CD4-positive, CD25-positive, alpha-beta regulatory T cell (primary cell): ENCODE measurements at regions not wholly inside any gene's neighbourhood (a gene's known extent, or its start where the extent isn't known, plus 50 kb on each side); places are given as distances from the start of the nearest gene placed in this dataset.
A peak's percentile ranks its signal among the peaks of the same experiment; 100 is the strongest.

ENCODE experiments used
- ATAC-seq, 2 donors: fragments of 150-1000 bp; cut with Tn5 transposase; one replicate each; pipeline ENCODE4 v1.10.0; 2021; ENCODE audit warnings: low read depth in 2 of 2, moderate number of reproducible peaks in 2 of 2, moderate library complexity in 1 of 2
- DNase-seq, 3 donors: peaks; one replicate each; pipeline versions ENCODE4 v3.0.0 to v3.0.0-alpha.2; 2012 to 2022; ENCODE audit warnings: mixed read lengths in 1 of 3
- H3K27ac ChIP-seq: one replicate; pipeline ENCODE4 v1.7.0; 2013; ENCODE audit warnings: mild to moderate bottlenecking, low read length; ENCODE audit not compliant: insufficient read depth, poor library complexity, severe bottlenecking
- H3K27me3 ChIP-seq: one replicate; pipeline ENCODE4 v1.7.0; 2013; ENCODE audit warnings: low read length; ENCODE audit not compliant: control insufficient read depth, insufficient read depth
- H3K36me3 ChIP-seq: one replicate; pipeline ENCODE4 v1.7.0; 2013; ENCODE audit warnings: mild to moderate bottlenecking, low read length, moderate library complexity; ENCODE audit not compliant: control insufficient read depth, insufficient read depth
- H3K4me1 ChIP-seq: 2 replicates; pipeline ENCODE4 v1.7.0; 2013; ENCODE audit warnings: mild to moderate bottlenecking, low read length; ENCODE audit not compliant: insufficient read depth, control insufficient read depth, poor library complexity, severe bottlenecking
- H3K4me3 ChIP-seq: one replicate; pipeline ENCODE4 v1.7.0; 2013; ENCODE audit warnings: low read depth, mild to moderate bottlenecking, low read length, moderate library complexity
- H3K9me3 ChIP-seq, 2 experiments: 1 replicate in 1 of 2; 2 replicates in 1 of 2; pipeline ENCODE4 v1.7.0; 2013; ENCODE audit warnings: low read length in 2 of 2, mild to moderate bottlenecking in 1 of 2, moderate library complexity in 1 of 2; ENCODE audit not compliant: control insufficient read depth in 2 of 2
- H3K27ac Mint-ChIP-seq, 3 donors: one replicate each; pipeline ENCODE4 v1.8.0; 2020 to 2022; ENCODE audit warnings: mild to moderate bottlenecking in 3 of 3, mixed read lengths in 3 of 3, moderate library complexity in 2 of 3
- H3K27me3 Mint-ChIP-seq: one replicate; pipeline ENCODE4 v1.8.0; 2022; ENCODE audit warnings: mild to moderate bottlenecking, mixed read lengths
- H3K36me3 Mint-ChIP-seq: one replicate; pipeline ENCODE4 v1.8.0; 2020; ENCODE audit warnings: mixed read lengths
- H3K4me1 Mint-ChIP-seq, 4 donors: one replicate each; pipeline ENCODE4 v1.8.0; 2020 to 2022; ENCODE audit warnings: mixed read lengths in 4 of 4, mild to moderate bottlenecking in 1 of 4
- H3K4me3 Mint-ChIP-seq, 4 donors: one replicate each; pipeline ENCODE4 v1.8.0; 2020 to 2022; ENCODE audit warnings: mild to moderate bottlenecking in 4 of 4, mixed read lengths in 4 of 4, moderate library complexity in 3 of 4
- H3K9me3 Mint-ChIP-seq, 7 donors: one replicate each; pipeline ENCODE4 v1.8.0; 2020 to 2022; ENCODE audit warnings: mixed read lengths in 7 of 7, mild to moderate bottlenecking in 3 of 7, moderate library complexity in 2 of 7

- ATAC-seq (no peak), DNase-seq (no peak)
- H3K9me3 Mint-ChIP-seq: peaks cover 0 to 1% (median 0%) of the 10 kb centered on the region in 7 donors
- Histone ChIP-seq H3K27ac (no peak overlapping the region), H3K27me3 (peaks cover 7% of the 10 kb centered on the region), H3K4me1 (no peaks in the 10 kb centered on the region), H3K4me3 (no peak overlapping the region), H3K9me3 (no peaks in the 10 kb centered on the region), H3K36me3 (no peaks in the 10 kb centered on the region)
- H3K36me3 Mint-ChIP-seq: no peaks in the 10 kb centered on the region
- peaks cover 19% of the 10 kb centered on the region for H3K27me3 Mint-ChIP-seq
- no peak overlapping the region for H3K27ac Mint-ChIP-seq
- H3K4me3 Mint-ChIP-seq: no peak overlapping the region
- peaks cover 4 to 8% (median 6%) of the 10 kb centered on the region in 4 donors for H3K4me1 Mint-ChIP-seq
These were observed 110.3 kb upstream of the CEP85L start for GRCh38 chr6:118761645-118762044.

DNA sequence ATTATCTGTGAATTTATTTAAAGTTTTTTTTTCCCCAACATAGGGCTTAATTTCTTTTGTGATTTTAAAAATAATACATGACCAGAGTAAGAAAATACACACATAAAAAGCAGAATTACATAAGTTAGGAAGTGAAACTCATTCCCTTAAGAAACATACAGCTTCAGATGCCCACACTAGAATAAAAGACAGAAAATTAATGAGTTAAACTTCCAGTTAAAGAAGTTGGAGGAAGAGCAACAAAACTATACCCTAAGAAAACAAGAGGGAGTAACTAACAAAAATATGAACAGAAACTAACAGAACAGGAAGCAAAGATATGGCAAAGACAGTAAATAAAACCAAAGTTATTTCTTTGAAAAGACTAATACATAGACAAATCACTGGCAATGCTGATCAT lies 107.6 kb upstream of the CEP85L start:
- Mint-ChIP-seq H3K27me3 (peaks cover 15% of the 10 kb centered on the region), H3K27ac (no peak overlapping the region), H3K9me3 (peaks cover 0 to 1% (median 0%) of the 10 kb centered on the region in 7 donors), H3K36me3 (no peaks in the 10 kb centered on the region), H3K4me1 (peaks cover 4 to 12% (median 7%) of the 10 kb centered on the region in 4 donors), H3K4me3 (no peak overlapping the region)
- Histone ChIP-seq H3K36me3 (no peaks in the 10 kb centered on the region), H3K27ac (no peak overlapping the region), H3K27me3 (peaks cover 7% of the 10 kb centered on the region), H3K4me3 (no peak overlapping the region), H3K4me1 (no peaks in the 10 kb centered on the region), H3K9me3 (no peaks in the 10 kb centered on the region)
- no peak for ATAC-seq
- no peak for DNase-seq

- Histone ChIP-seq H3K27ac (no peak overlapping the region), H3K9me3 (no peaks in the 10 kb centered on the region), H3K36me3 (no peaks in the 10 kb centered on the region), H3K4me3 (no peak overlapping the region), H3K27me3 (peaks cover 3% of the 10 kb centered on the region), H3K4me1 (no peaks in the 10 kb centered on the region)
- Mint-ChIP-seq H3K9me3 (peaks cover 0 to 1% (median 0%) of the 10 kb centered on the region in 7 donors), H3K4me1 (peaks cover 4 to 12% (median 7%) of the 10 kb centered on the region in 4 donors), H3K36me3 (no peaks in the 10 kb centered on the region), H3K27me3 (peaks cover 10% of the 10 kb centered on the region), H3K27ac (peak overlapping the region in 2 of 3 donors; percentile 12 to 79), H3K4me3 (no peak overlapping the region)
- ATAC-seq: no peak
- DNase-seq: no peak
These were observed 104.7 kb upstream of the CEP85L start for GRCh38 chr6:118755941-118756646.

DNA sequence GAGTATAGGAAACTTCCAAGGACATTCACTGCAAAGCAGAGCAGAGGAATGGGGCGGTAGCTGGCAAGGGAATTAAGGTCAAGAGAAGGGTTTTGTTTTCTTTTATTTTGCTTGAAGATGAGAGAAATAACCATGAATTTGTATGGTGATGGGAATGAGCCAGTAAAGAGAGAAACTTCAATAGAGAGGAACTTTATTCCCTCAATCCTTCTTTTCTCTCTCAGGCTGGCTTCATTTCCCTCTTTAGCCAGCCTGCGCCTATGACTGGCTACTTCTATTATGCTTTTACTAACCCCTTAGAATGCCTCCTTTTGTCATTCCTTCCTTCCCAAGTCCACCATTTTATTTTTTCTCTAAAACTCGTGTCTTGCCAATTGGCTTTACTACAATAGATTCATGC lies 101.4 kb upstream of the CEP85L start:
- Histone ChIP-seq H3K36me3 (no peaks in the 10 kb centered on the region), H3K4me3 (no peak overlapping the region), H3K27ac (no peak overlapping the region), H3K27me3 (no peaks in the 10 kb centered on the region), H3K9me3 (no peaks in the 10 kb centered on the region), H3K4me1 (no peaks in the 10 kb centered on the region)
- no peak for DNase-seq
- H3K9me3 Mint-ChIP-seq: peaks cover 0 to 1% (median 0%) of the 10 kb centered on the region in 7 donors
- peaks cover 4 to 26% (median 16%) of the 10 kb centered on the region in 4 donors for H3K4me1 Mint-ChIP-seq
- no peak for ATAC-seq
- no peak overlapping the region for H3K4me3 Mint-ChIP-seq
- peaks cover 5% of the 10 kb centered on the region for H3K27me3 Mint-ChIP-seq
- H3K27ac Mint-ChIP-seq: no peak overlapping the region
- no peaks in the 10 kb centered on the region for H3K36me3 Mint-ChIP-seq

- H3K4me1 ChIP-seq: no peaks in the 10 kb centered on the region
- peak overlapping the region in 2 of 3 donors; percentile 1 to 12 for H3K27ac Mint-ChIP-seq
- no peaks in the 10 kb centered on the region for H3K27me3 Mint-ChIP-seq
- no peaks in the 10 kb centered on the region for H3K9me3 ChIP-seq
- H3K4me1 Mint-ChIP-seq: peaks cover 0 to 22% (median 13%) of the 10 kb centered on the region in 4 donors
- H3K36me3 Mint-ChIP-seq: no peaks in the 10 kb centered on the region
- no peaks in the 10 kb centered on the region for H3K36me3 ChIP-seq
- ATAC-seq: no peak
- no peaks in the 10 kb centered on the region for H3K27me3 ChIP-seq
- DNase-seq: no peak
- peaks cover 0 to 1% (median 0%) of the 10 kb centered on the region in 7 donors for H3K9me3 Mint-ChIP-seq
- no peak overlapping the region for H3K4me3 ChIP-seq
- H3K4me3 Mint-ChIP-seq: no peak overlapping the region
- no peak overlapping the region for H3K27ac ChIP-seq
These were observed 99.7 kb upstream of the CEP85L start for GRCh38 chr6:118751072-118751471.

DNA sequence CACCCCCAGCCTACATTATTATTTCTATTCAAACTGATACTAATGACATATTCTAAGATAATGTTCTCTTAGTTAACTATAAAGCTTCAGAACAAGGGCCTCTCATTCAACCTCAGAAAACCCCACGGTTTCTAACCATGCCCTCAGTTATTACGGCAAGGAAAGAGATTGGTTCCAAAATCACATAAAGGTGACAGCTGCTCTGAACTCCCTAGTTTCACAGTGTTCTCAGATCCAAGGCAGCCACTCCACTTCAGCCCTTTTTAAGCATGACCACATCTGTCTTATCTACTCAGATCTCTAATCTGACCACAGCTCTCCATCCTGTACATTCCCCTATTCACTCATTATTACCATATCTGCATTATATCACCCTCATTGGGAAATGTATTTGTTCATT lies 98.8 kb upstream of the CEP85L start:
- DNase-seq (no peak), ATAC-seq (no peak)
- peaks cover 0 to 1% (median 0%) of the 10 kb centered on the region in 7 donors for H3K9me3 Mint-ChIP-seq
- peaks cover 0 to 18% (median 12%) of the 10 kb centered on the region in 4 donors for H3K4me1 Mint-ChIP-seq
- H3K4me1 ChIP-seq: no peaks in the 10 kb centered on the region
- no peak overlapping the region for H3K4me3 Mint-ChIP-seq
- no peaks in the 10 kb centered on the region for H3K9me3 ChIP-seq
- H3K27me3 ChIP-seq: no peaks in the 10 kb centered on the region
- no peaks in the 10 kb centered on the region for H3K27me3 Mint-ChIP-seq
- H3K27ac ChIP-seq: no peak overlapping the region
- H3K27ac Mint-ChIP-seq: peak overlapping the region in 1 of 3 donors; percentile 15
- no peaks in the 10 kb centered on the region for H3K36me3 Mint-ChIP-seq
- no peaks in the 10 kb centered on the region for H3K36me3 ChIP-seq
- no peak overlapping the region for H3K4me3 ChIP-seq

- Mint-ChIP-seq H3K4me3 (no peak overlapping the region), H3K27ac (peak overlapping the region in 2 of 3 donors; percentile 12 to 25), H3K4me1 (peaks cover 0 to 18% (median 12%) of the 10 kb centered on the region in 4 donors), H3K27me3 (no peaks in the 10 kb centered on the region), H3K36me3 (no peaks in the 10 kb centered on the region), H3K9me3 (peaks cover 0 to 1% (median 0%) of the 10 kb centered on the region in 7 donors)
- Histone ChIP-seq H3K4me1 (no peaks in the 10 kb centered on the region), H3K27ac (no peak overlapping the region), H3K27me3 (no peaks in the 10 kb centered on the region), H3K4me3 (no peak overlapping the region), H3K9me3 (no peaks in the 10 kb centered on the region), H3K36me3 (no peaks in the 10 kb centered on the region)
- DNase-seq (no peak), ATAC-seq (no peak)
These were observed 97.1 kb upstream of the CEP85L start for GRCh38 chr6:118748311-118749062.
